ENCODE measurements at regions not wholly inside any gene's neighbourhood (a gene's known extent, or its start where the extent isn't known, plus 50 kb on each side); places are given as distances from the start of the nearest gene placed in this dataset.

DNA sequence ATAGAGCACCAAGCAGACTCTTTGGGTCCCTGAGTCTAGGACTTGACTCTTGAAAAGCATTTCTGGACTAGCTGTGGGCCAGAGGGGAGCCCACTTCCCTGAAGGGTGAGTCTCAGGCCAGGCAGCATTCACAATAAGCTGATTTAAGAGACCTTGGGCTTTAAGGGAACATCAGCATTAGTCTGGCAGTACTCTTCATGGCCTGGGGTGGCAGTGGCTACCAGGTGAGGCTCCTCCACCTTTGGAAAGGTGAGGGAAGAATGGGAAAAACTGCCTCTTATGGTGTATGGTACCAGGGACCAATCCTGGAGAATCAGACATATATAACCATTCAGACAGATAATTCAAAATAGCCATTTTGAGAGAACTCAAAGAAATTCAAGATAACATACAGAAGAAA, 599.9 kb upstream of the POU3F3 start:
- no peak for TF ChIP-seq DPF2 (CRISPR knock-in tag; IDR thresholded peaks at IDR 0.05; ENCODE audit: borderline replicate concordance, low read depth)
- no peak for TF ChIP-seq NFRKB (IDR thresholded peaks at IDR 0.05)
- TF ChIP-seq ARHGAP35 (CRISPR knock-in tag; IDR thresholded peaks at IDR 0.05; ENCODE audit: borderline replicate concordance) = no peak
- no peak for TF ChIP-seq NONO (IDR thresholded peaks at IDR 0.05)
- no peak for TF ChIP-seq NONO (CRISPR knock-in tag; conservative IDR thresholded peaks at IDR 0.05)
- TF ChIP-seq, protein P1, sequence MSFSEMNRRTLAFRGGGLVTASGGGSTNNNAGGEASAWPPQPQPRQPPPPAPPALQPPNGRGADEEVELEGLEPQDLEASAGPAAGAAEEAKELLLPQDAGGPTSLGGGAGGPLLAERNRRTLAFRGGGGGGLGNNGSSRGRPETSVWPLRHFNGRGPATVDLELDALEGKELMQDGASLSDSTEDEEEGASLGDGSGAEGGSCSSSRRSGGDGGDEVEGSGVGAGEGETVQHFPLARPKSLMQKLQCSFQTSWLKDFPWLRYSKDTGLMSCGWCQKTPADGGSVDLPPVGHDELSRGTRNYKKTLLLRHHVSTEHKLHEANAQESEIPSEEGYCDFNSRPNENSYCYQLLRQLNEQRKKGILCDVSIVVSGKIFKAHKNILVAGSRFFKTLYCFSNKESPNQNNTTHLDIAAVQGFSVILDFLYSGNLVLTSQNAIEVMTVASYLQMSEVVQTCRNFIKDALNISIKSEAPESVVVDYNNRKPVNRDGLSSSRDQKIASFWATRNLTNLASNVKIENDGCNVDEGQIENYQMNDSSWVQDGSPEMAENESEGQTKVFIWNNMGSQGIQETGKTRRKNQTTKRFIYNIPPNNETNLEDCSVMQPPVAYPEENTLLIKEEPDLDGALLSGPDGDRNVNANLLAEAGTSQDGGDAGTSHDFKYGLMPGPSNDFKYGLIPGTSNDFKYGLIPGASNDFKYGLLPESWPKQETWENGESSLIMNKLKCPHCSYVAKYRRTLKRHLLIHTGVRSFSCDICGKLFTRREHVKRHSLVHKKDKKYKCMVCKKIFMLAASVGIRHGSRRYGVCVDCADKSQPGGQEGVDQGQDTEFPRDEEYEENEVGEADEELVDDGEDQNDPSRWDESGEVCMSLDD (CRISPR knock-in tag; IDR thresholded peaks at IDR 0.05; ENCODE audit: borderline replicate concordance) = no peak
- TF ChIP-seq HDAC6 (IDR thresholded peaks at IDR 0.05; ENCODE audit: low read depth, low read length) = no peak
- no peak for TF ChIP-seq MZF1 (CRISPR knock-in tag; IDR thresholded peaks at IDR 0.05; ENCODE audit: borderline replicate concordance)
- no peak for TF ChIP-seq ZNF121 (CRISPR knock-in tag; IDR thresholded peaks at IDR 0.05)
- TF ChIP-seq, protein P2, sequence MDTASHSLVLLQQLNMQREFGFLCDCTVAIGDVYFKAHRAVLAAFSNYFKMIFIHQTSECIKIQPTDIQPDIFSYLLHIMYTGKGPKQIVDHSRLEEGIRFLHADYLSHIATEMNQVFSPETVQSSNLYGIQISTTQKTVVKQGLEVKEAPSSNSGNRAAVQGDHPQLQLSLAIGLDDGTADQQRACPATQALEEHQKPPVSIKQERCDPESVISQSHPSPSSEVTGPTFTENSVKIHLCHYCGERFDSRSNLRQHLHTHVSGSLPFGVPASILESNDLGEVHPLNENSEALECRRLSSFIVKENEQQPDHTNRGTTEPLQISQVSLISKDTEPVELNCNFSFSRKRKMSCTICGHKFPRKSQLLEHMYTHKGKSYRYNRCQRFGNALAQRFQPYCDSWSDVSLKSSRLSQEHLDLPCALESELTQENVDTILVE (CRISPR knock-in tag; IDR thresholded peaks at IDR 0.05) = no peak
- TF ChIP-seq, protein P3, sequence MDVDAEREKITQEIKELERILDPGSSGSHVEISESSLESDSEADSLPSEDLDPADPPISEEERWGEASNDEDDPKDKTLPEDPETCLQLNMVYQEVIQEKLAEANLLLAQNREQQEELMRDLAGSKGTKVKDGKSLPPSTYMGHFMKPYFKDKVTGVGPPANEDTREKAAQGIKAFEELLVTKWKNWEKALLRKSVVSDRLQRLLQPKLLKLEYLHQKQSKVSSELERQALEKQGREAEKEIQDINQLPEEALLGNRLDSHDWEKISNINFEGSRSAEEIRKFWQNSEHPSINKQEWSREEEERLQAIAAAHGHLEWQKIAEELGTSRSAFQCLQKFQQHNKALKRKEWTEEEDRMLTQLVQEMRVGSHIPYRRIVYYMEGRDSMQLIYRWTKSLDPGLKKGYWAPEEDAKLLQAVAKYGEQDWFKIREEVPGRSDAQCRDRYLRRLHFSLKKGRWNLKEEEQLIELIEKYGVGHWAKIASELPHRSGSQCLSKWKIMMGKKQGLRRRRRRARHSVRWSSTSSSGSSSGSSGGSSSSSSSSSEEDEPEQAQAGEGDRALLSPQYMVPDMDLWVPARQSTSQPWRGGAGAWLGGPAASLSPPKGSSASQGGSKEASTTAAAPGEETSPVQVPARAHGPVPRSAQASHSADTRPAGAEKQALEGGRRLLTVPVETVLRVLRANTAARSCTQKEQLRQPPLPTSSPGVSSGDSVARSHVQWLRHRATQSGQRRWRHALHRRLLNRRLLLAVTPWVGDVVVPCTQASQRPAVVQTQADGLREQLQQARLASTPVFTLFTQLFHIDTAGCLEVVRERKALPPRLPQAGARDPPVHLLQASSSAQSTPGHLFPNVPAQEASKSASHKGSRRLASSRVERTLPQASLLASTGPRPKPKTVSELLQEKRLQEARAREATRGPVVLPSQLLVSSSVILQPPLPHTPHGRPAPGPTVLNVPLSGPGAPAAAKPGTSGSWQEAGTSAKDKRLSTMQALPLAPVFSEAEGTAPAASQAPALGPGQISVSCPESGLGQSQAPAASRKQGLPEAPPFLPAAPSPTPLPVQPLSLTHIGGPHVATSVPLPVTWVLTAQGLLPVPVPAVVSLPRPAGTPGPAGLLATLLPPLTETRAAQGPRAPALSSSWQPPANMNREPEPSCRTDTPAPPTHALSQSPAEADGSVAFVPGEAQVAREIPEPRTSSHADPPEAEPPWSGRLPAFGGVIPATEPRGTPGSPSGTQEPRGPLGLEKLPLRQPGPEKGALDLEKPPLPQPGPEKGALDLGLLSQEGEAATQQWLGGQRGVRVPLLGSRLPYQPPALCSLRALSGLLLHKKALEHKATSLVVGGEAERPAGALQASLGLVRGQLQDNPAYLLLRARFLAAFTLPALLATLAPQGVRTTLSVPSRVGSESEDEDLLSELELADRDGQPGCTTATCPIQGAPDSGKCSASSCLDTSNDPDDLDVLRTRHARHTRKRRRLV (CRISPR knock-in tag; IDR thresholded peaks at IDR 0.05) = no peak
- TF ChIP-seq IKZF4 (CRISPR knock-in tag; IDR thresholded peaks at IDR 0.05; ENCODE audit: borderline replicate concordance, low read depth, not compliant biosample characterization) = no peak
- TF ChIP-seq, protein P4, sequence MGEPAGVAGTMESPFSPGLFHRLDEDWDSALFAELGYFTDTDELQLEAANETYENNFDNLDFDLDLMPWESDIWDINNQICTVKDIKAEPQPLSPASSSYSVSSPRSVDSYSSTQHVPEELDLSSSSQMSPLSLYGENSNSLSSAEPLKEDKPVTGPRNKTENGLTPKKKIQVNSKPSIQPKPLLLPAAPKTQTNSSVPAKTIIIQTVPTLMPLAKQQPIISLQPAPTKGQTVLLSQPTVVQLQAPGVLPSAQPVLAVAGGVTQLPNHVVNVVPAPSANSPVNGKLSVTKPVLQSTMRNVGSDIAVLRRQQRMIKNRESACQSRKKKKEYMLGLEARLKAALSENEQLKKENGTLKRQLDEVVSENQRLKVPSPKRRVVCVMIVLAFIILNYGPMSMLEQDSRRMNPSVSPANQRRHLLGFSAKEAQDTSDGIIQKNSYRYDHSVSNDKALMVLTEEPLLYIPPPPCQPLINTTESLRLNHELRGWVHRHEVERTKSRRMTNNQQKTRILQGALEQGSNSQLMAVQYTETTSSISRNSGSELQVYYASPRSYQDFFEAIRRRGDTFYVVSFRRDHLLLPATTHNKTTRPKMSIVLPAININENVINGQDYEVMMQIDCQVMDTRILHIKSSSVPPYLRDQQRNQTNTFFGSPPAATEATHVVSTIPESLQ (CRISPR knock-in tag; conservative IDR thresholded peaks at IDR 0.05) = no peak

All from HepG2 (cell line).